Heart left ventricle (tissue), 13 donors: ENCODE measurements at regions not wholly inside any gene's neighbourhood (a gene's known extent, or its start where the extent isn't known, plus 50 kb on each side); places are given as distances from the start of the nearest gene placed in this dataset.

Source experiments
- POLR2A ChIP-seq, 2 donors: fragments of 450-650 bp; IDR thresholded peaks; one replicate each; pipeline ENCODE4 v1.6.1; 2017; ENCODE audit warnings: antibody characterized with exemption in 2 of 2, mild to moderate bottlenecking in 2 of 2, moderate library complexity in 2 of 2
- TF ChIP-seq, protein P1 (sequence below), 12 donors: fragments of 200-600 bp; sonication (generic) in 4 of 12; IDR thresholded peaks; one replicate each; pipeline versions ENCODE4 v1.5.0 to v1.8.0; 2018 to 2022; ENCODE audit warnings: antibody characterized with exemption in 12 of 12, mild to moderate bottlenecking in 5 of 12
- donor health status: ischemic (EF 13 %, LVEDD 7.1; RV severe dilation, severe dysfunction).
- donor health status: DM: no; HTN: yes; CAD: no.
- donor health status: DM: no; HTN: no; CAD: no.
- donor health status: ischemic (EF 25% LVEDD 6.9; RV normal size, moderate dysfunction).
- donor health status: ischemic (EF 25% LVEDD 5.7; RV mildly dilated, moderate dysfunction).
- donor health status: ischemic (EF 35%, LVEDD 5.7; RV mildly dilated, moderate dysfunction).
- donor health status: nonischemic (EF 11% LVEDD 7.7; RV severe dilation, severe dysfunction).
- donor health status: DM: yes; HTN: yes; CAD: no.
- donor health status: PGD.
- donor health status: ischemic (EF 29% LVEDD 5.4; RV normal size, mild dysfunction).
- donor health status: nonischemic (EF 23%, LVEDD 6.1; RV moderate dilation, normal function).

DNA sequence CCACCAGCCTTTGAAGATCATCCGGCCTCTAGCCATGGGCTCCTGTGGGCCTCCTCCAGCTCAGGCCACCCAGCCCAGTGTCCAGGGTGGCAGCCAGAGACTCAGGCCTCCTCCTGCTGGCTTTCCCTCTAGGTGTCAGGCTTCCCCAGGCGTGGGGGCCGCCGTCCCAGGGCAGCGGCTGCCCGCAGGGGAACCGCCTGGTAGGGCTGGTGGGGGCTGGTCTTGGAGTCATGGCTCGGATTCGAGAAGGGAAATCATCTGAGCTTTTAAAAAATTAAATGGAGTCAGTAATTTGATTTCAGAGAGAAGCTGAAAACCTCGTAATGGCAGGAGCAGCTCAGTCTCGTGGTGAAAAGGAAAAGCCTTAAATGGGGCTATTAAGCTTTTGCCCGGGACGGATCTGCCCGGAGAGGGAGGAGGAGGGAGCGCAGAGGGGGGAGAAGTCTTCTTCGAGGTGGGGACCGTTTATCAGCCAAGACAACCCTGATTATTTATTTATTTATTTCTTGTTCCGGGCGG, 66.4 kb upstream of the TARDBP start:
- TF ChIP-seq, protein P1, sequence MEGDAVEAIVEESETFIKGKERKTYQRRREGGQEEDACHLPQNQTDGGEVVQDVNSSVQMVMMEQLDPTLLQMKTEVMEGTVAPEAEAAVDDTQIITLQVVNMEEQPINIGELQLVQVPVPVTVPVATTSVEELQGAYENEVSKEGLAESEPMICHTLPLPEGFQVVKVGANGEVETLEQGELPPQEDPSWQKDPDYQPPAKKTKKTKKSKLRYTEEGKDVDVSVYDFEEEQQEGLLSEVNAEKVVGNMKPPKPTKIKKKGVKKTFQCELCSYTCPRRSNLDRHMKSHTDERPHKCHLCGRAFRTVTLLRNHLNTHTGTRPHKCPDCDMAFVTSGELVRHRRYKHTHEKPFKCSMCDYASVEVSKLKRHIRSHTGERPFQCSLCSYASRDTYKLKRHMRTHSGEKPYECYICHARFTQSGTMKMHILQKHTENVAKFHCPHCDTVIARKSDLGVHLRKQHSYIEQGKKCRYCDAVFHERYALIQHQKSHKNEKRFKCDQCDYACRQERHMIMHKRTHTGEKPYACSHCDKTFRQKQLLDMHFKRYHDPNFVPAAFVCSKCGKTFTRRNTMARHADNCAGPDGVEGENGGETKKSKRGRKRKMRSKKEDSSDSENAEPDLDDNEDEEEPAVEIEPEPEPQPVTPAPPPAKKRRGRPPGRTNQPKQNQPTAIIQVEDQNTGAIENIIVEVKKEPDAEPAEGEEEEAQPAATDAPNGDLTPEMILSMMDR (IDR thresholded peaks at IDR 0.05), result no peak
- no peak for TF ChIP-seq POLR2A (IDR thresholded peaks at IDR 0.05)
